Activated naive CD4-positive, alpha-beta T cell treated with Interleukin-2 at 50 U/mL for 16 hours (primary cell): ENCODE measurements at regions not wholly inside any gene's neighbourhood (a gene's known extent, or its start where the extent isn't known, plus 50 kb on each side); places are given as distances from the start of the nearest gene placed in this dataset.

ENCODE experiments used
- DNase-seq: peaks from one replicate; pipeline ENCODE4 v3.0.0-alpha.2; 2020

DNA sequence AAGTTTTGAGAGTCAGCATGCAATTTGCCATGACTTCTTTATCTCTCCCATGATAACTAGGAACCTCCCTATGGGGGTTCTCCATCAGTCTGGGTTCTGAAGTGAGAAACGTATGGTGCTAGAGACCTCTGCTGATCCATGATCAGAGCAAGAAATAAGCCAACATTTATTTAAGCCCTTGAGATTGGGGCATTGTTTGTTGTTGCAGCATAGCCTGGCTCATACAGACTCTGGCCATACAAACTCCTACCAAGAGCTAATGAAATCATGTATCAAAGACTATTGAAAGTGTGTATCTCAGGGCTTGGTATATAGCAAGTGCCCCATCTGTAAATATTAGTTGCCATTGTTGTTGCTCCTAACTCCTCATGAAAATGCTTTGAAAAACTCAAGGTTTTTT is 233.9 kb downstream of the MAF start:
- no peak for DNase-seq

DNA sequence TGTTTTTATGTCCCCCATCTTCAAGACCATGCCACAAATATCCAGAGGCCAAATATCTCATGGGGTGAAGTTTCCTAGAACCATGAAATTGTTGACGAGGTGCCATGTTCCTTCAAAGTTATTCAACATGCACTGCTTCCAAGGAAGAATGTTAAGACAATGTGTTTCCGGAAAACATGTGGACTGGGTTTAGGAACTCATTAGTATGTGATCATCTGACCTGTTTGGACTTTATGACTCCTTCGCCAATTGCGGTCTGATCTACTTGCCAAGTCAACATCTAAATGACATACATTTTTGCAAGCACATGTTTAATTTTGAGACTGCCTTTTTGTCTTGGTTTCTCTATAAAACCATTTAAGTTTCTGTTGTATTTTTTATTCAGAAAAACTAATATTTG is 234.8 kb downstream of the MAF start:
- DNase-seq: no peak

DNA sequence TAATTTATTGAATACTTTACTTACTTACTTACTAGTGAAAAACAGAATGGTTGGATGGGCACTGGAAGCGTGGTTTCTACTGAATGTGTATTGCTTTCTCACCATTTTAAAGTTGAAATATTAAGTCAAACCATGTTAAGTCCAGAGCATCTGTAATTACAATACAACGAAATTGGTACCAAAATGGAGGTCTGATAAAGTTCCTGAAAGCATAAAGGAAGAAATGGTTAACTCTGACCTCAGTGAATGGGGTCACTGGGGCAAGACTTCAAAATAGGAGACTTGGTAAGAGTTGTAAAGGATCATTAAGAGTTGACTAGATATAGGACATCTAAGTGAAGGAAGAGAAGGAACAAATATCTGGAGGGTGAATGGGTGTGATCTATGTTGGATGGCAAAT is 237.1 kb downstream of the MAF start:
- no peak for DNase-seq

DNA sequence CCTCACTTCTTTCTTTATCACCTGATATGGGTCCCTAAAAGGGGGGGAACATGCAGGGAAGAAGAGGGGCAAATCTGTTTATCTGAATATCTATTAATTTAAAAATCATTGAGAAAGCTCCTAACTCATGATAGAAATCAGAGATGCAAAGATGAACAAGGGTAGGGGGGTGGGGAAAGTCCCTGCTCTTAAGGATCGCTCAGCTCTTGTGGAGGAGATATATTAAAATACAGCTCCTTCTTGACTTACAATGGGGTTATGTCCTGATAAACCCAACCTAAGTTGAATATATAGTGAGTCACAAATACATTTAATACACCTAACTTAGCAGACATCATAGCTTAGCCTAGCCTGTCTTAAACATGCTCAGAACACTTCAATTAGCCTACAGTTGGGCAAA is 237.5 kb downstream of the MAF start:
- no peak for DNase-seq

DNA sequence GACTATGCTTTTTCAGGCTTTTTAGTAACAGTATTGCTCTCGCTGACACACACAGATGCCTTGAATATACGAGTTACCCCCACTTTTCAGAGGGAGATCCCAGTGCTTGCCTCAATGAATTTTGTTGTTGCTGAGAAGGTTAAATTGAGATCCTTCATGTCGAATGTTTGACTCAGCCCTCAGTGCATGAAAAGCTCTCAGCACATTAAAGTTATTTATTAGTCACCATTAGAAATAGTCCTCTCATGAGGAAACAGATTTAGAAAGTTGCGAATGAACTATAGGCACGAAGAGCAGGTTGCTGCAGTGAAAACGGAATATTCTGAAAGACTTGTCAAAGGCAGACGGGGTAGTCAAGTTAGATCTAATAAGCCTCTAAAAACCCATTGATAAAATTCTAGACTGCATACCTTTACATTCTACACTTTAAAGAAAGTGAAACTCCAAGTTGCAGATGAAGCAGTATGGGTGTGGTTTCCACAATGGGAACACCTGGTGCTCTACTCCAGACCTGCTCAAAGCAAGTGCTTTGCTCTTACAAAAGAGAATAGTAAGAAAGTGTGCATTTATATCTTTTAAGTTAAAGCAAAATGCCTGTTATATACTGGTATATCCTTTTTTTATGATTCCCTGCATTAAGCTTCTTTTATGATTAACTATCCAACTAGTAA is 238.1 kb downstream of the MAF start:
- no peak for DNase-seq

DNA sequence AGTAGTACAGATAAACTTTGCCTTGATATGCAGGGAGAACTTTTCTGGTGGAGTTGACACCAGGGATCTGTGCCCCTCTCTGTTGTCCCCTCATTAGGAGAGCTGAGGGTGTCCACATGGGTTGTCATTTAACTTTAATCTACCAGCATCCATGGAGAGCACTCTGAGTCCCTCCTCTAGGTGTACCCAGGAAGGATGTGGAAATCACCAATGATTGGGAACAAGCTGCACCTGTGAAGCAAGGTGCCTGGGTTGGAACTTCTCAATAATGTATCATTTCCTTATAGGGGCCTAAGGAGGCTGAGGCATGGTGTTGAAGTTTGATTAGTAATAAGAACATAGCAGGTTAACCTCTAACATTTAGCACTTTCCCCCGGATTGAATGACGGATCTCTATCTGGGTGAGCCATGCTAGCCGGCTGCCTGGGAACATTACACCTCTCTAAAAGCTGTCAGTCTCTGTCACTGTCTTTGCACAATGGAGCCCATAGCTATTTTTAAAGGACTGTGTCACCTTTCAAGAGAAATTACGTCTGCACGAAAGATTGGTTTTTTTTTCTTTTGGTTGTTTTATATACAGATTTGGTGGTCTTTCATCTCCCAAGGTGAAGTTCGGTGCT is 239.3 kb downstream of the MAF start:
- no peak for DNase-seq

DNA sequence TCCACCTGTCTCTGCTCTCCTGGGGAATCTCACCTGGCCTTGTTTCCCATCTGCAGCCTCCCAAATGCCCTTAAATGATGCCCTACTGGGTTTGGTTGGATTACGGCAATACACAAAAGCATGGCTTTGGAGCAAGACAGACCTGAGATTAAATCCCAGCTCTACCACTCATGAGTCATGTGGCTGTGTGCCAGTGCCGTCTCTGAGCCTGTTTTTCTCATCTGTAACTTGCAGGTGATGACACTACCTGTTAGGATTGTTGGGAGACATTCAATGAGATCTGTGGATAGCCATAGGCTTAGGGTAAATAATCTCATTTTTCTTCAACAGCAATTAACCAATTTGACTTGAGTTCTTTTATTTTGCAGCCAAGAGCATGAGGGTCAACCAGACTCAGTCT is 240.3 kb downstream of the MAF start:
- no peak for DNase-seq

DNA sequence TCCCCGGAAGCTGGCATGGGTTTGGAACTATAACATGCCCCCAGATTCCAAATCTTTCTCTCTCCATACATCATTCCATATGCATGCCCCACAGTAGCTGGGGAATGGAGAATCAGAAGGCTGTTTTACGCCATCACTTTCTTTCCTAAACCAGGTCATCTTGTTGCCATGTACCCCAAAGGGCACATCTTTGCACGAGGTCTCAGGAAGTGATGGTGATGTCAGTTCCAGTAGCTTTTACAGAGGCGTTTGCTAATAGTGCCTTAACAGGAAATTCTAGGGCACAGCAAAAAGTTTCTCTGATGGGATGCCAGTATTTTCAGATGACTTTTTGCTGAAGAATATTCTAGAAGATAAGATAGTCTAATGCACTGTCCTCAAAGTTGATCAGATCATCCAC is 241.5 kb downstream of the MAF start:
- DNase-seq: no peak

DNA sequence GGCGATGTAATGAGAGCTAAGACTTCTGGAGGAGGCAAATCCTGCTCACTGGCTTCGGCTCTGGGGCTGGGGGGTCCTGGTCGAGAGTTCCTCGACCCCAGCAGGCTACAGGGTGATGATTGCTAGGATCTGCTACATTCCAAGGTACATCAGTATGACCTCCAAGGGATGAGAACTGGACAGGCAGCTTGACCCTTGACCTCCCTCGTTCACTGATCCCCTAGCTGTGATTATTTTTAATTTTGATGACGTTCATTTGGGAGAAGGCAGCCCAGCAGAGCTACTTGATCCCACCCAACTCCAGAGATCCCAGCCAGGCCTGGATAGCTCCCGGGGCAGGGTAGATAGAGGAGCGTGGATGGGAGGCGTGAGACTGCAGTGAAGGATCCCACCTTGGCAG is 242.3 kb downstream of the MAF start:
- no peak for DNase-seq

DNA sequence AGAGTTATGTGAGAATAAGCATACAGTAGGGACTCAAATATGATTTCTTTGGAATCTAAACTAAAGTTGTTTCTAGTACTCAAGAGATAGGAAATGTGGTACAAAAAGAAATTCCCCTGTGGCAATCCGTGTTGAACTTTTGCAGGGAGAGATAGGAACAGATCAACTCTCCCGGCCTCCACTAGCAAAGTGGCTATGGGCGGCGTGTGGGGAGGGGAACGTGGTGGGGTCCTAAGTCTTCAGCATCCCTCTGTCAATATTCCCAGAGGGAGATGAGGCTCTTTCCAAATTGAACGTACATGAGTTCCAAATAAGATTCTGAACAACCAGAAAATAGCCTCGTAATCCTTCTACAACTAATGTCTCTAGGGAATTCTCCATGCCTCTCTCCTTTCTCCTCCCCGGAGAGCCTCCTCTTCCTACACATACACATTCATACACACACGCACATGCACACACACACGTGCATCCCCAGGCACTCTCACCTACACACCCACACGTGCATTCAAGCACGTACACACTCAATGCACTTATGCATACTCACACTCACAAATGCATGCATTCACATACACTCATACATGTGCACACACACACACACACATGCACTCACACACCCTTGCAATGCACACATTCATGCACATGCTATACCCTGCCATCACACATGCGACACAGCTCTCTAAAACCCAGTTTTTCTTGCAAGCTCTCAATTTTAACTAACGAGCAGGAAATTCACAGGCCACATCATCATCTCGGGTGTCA is 244.8 kb downstream of the MAF start:
- no peak for DNase-seq

DNA sequence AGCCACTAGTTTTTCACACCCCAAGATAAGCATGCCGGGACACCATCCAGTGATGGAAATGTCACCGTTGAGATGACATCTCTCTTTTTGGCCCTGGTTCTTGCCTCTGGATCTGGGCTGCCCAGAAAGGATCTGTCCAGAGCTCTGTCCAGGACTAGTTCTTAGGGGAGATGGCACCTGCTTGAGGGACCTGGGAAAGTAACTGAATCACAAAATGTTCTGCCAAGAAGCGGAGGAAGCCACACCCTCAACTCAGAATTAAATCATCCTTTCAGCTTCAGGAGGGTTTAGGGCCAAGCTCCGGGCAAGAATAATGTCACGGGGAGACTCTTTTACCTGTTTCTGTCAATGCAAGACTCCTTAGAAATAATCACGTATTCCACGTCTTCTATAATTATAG is 248.6 kb downstream of the MAF start:
- no peak for DNase-seq

DNA sequence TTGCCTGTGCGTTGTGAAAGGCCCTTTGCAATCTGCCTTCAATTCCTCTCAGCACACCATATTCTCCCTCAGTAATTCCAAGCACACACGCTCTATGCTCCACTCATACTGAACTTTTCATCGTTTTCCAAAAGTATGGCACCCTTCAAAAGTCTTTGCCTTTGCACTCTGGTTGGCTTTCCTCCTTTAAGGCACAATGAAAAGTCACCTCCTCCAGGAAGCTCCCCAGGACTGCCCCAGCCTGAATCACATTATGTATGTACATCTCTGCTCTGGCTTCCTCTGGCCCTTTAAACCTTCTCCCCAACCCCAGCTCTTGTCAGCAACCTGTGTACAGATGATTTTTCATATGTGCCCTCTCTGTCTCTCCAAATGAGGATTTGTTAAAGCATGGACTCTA is 250.7 kb downstream of the MAF start:
- DNase-seq: no peak

DNA sequence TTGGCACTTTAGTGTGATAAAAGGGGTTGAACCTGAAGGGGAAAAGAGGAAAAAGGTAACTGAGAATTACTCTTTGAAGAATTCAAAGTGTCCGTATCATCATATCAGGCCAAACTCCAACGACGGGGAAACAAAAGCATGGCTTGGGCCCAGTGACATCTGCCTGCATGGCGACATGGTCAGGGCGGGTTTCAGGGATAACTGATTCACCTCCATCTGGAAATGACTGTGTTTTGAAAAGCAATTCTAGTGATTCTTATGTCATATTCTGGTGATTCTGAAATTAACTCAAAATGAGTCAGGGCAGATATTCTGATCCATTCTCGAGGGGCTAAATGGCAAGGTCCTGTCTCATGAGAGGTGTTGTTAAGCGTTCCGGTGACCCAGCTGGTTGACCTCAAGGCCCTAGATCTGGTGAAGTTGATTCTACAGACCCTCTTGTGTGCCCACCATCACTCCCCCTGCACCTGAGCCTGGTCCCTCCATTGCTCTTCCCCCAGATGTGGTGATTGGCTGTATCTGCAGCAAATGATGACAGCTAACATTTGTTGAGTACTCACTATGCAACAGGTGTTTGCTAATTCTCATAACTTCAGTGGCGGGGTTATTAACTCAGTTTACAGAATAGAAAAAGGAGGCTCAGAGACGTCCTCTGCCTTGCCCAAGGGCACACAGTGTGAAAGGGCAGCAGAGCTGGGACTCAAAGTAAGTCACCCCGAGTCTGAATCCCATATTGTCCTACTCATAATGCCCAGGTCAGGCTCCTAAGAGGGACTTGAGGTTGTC is 251.8 kb downstream of the MAF start:
- no peak for DNase-seq

DNA sequence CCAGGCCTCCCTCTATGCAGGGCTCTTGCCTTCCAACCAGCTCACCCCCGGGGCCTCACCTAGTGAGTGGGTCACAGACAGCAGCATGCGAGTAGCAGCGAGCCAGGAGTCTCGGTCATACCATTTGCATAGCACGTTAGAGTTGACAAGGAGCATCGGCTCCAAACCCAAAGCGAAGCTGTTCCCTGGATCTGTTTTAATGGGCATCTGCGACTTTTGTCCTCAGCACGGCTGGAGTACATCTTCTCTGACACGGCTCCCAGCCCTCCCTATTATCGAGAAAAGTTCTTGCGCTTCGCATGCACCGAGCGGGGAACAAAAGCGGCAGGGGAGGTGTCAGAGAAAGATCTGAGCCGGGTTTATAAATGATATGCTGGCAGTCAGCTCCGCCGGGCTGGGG is 253.3 kb downstream of the MAF start:
- no peak for DNase-seq

DNA sequence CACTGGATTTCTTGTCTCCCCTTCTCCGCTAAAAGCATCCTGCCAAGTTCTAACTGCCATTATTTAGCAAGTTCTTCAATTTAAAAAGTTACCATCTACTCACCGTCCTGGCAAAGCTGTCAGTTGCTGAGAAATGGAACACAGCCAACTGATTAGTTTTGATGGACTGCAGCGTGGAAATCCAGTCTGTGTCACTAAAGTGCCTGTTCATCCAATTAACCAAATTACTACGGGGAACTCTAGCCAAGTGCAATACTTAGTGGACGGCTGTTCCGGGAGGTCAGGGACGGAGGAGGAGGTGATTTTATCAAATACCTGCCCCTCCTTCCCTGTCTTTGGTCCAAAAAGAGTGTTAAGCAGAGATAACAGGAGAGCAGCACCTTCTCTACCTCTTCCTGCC is 260.7 kb downstream of the MAF start:
- no peak for DNase-seq

DNA sequence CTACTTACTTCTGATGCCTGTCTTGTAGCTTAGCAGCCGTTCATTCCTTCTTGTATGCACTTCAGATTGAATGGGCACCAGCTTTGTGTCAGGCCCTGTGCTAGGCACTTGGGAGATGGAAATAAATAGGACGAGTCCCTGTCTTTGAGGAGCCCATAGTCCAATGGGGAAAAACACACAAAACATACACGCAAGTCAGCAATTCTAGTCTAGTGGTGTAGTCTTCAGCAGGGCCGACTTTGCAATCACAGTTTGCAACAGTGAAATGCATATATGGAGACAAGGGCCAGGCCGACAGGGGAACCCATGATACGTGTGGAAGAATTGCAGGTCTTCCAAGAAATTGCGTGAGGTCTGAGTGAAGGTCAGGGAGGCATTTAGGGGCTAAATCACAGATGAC is 262.6 kb downstream of the MAF start:
- no peak for DNase-seq

DNA sequence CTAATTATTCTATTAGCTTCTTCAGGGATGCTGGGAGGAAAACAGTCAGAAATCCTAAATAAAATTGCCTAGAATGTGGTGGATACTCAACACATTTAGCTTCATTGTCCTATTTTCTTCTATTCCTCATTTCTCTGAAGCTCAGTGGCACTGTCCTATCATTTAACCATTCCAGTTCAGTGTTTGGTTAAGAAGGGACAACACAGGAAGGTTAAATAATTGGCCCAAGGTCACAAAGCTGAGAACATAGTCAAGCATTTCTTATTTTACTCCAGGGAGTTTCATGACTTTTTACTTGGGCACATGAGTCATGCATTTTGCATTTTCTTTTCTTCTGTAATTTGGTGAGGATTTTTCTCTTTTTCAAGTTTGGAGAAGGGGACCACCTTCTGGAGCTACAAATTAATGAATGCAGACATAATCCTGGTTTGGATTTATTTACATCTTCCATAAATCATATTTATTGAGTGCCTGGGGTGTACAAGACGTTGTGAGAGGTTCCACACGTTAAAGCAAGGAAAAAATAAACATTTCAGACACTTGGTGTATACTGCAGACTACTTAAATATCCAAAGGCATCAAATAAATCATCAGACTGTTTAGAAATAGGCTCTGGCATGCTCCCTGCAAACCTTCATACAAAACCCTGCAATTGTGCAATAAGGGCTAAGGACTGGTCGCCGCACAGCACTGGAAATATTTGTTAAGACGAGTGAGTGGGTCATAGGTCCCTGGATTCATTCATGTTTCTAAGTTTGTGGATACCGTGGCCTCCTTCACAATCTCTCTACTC is 263.9 kb downstream of the MAF start:
- DNase-seq: no peak

DNA sequence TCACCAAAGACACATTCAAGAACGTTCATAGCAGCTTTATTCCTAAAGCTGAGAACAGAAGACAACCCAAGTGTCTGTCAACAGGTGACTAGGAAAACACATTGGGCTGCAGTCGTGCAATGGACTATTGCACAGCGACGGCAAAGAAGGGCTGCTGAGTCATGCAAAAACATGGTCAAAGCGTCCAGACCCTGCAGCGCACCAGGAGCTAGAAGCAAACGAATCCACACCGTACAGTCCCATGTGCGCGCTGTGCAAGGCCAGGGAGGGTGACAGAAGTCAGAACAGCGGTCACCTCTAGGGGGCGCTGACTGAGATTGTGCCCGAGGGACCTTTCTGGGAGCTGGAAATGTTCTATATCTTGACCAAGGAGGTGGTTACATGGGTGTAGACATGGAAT is 266.4 kb downstream of the MAF start:
- peak; percentile 33 for DNase-seq

DNA sequence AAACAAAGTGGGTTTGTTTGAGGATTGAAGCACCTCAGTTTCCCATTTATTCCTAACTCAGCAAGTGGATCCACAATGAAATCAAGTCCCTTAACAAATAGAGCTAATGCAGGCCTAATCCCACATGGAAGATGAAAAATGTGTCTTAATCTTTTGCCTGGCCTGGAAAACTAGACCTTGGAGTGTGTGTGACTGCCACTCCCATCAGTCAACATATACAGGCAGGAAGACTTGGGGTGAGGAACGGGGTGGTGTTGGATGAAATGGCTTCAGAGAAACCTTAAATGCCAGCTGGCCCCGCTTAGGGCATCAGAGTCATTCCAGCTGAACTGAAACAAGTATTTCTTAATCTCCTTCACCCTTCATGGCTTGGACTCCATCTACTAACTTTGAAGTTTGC is 269.5 kb downstream of the MAF start:
- no peak for DNase-seq

DNA sequence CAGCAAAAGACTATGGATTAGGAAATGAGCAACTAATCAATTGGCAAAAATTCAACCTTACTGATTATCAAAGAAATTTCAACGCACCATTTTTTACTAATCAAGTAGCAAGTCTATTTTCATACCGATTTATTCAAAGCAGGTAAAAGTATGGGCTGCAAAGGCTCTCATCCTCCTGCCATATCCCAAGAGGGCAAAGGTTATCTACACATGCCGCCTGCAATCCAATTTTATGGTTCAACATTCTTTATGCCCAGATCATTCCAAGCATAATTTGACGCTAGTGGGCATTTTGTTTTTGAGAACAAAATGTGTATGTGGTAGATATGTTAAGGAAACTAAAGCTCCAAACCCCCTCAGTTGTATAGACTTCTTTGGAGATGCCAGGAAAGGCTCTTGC is 270.6 kb downstream of the MAF start:
- DNase-seq: no peak

DNA sequence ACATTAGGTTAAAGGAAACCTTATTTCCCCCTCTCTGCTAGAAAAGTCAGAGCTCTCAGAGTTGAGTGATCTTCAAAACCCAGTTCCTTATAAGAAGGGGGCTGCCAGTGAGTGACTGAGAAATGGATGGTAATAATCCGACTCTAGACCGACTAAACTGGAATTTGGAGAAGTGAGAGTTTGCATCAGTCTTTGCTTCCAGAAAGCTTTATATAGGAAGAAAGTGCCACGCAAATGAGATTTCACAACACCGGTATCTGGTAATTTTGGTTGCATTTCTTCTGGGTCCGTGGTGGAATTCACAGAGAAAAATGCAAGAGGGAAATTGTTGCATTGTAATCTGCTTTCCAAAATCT is 271.4 kb downstream of the MAF start:
- no peak for DNase-seq

DNA sequence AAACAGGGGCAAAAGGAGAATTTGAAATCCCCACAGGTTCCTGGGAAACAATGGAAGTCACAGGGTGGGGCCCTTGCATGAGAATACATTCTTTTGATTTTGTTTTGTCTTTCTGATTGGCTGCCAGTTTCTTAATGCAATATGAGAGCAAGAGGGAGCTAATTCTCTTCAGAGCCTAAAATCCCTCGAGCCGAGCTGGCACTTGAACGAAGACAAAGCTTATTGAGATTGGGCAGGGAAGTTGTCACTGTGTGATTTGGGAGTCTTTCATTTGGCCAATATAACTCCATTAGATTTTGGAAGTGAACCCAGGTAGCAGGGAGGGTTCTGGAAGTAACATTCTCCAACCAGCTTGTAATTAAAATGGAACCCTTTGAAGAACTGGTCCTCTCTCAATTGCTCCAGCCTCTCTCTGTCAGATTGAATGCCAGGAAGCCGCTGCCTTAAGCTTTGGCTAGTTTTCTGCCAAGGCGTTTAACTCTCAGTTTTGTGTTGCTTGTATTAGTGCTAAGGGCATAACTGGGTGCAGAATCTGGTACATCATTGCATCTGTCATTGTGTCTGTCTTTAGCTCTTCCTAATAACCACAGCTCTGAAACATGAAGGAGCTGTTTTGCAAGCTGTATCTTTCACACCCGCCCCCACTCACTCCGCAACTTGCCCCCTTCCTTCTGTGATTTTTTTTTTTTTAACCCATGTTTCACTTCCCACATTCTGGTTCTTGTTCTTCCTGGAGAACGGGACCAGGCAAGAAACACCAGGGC is 272.0 kb downstream of the MAF start:
- DNase-seq: no peak
